ENCODE measurements at regions not wholly inside any gene's neighbourhood (a gene's known extent, or its start where the extent isn't known, plus 50 kb on each side); places are given as distances from the start of the nearest gene placed in this dataset.

GRCh38 chr7:98565103-98565502 lies 52.0 kb upstream of the NPTX2 start:
- DNase-seq, result no peak

GRCh38 chr7:98562871-98563495 lies 54.1 kb upstream of the NPTX2 start:
- no peak for DNase-seq

GRCh38 chr7:98562381-98562823 lies 54.7 kb upstream of the NPTX2 start:
- DNase-seq, result no peak

GRCh38 chr7:98559958-98560357 lies 57.1 kb upstream of the NPTX2 start:
- DNase-seq, result no peak

GRCh38 chr7:98559219-98559618 lies 57.9 kb upstream of the NPTX2 start:
- DNase-seq, result no peak

- peak; percentile 47 for DNase-seq
Observed at GRCh38 chr7:98557538-98558031, 59.5 kb upstream of the NPTX2 start.

- no peak for DNase-seq
Observed at GRCh38 chr7:98556288-98556687, 60.8 kb upstream of the NPTX2 start.

- DNase-seq, result no peak
Observed at GRCh38 chr7:98555403-98555802, 61.7 kb upstream of the NPTX2 start.

- no peak for DNase-seq
Observed at GRCh38 chr7:98553666-98554065, 63.4 kb upstream of the NPTX2 start.

GRCh38 chr7:98551611-98552273 lies 65.3 kb upstream of the NPTX2 start:
- DNase-seq, result no peak

GRCh38 chr7:98548971-98549370 lies 68.1 kb upstream of the NPTX2 start:
- DNase-seq, result no peak

GRCh38 chr7:98548370-98548769 lies 68.7 kb upstream of the NPTX2 start:
- DNase-seq, result no peak

- no peak for DNase-seq
Observed at GRCh38 chr7:98541101-98541500, 76.0 kb upstream of the NPTX2 start.

- DNase-seq, result no peak
Observed at GRCh38 chr7:98539865-98540264, 77.2 kb upstream of the NPTX2 start.

GRCh38 chr7:98536803-98537202 lies 80.3 kb upstream of the NPTX2 start:
- DNase-seq, result no peak

GRCh38 chr7:98534493-98534892 lies 82.6 kb upstream of the NPTX2 start:
- no peak for DNase-seq

- DNase-seq, result no peak
Observed at GRCh38 chr7:98531717-98532116, 85.4 kb upstream of the NPTX2 start.

- DNase-seq, result no peak
Observed at GRCh38 chr7:98528079-98528478, 89.0 kb upstream of the NPTX2 start.

GRCh38 chr7:98526059-98526458 lies 91.0 kb upstream of the NPTX2 start:
- no peak for DNase-seq

GRCh38 chr7:98521089-98521692 lies 95.9 kb upstream of the NPTX2 start:
- no peak for DNase-seq

GRCh38 chr7:98520356-98520951 lies 96.6 kb upstream of the NPTX2 start:
- DNase-seq, result no peak

- DNase-seq, result no peak
Observed at GRCh38 chr7:98518159-98518947, 98.7 kb upstream of the NPTX2 start.

- no peak for DNase-seq
Observed at GRCh38 chr7:98515201-98515600, 101.9 kb upstream of the NPTX2 start.
